Right lung (tissue), 2 donors: ENCODE measurements at regions not wholly inside any gene's neighbourhood (a gene's known extent, or its start where the extent isn't known, plus 50 kb on each side); places are given as distances from the start of the nearest gene placed in this dataset.

Source experiments
- DNase-seq, 2 donors: peaks; one replicate each; pipeline ENCODE4 v3.0.0-alpha.2; 2013

DNA sequence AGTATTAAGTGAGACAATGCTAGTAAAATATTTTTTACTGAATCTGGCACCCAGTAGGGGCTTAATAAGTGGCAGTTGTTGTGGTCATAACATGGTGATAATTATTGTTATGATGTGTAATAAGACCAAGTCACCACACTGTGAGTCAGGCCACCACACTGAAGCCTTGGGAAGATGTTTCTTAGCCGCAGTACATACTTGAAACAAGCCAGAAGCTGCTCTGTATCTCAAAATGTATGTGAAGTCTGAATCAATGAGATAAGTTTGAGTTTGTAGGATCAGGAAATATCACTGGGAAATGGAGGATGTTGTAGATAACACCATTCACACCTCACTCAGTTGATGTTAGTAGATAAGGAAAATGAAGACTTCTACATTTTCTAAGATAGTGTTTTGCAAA, 51.3 kb upstream of the PTPN3 start:
- DNase-seq: no peak

DNA sequence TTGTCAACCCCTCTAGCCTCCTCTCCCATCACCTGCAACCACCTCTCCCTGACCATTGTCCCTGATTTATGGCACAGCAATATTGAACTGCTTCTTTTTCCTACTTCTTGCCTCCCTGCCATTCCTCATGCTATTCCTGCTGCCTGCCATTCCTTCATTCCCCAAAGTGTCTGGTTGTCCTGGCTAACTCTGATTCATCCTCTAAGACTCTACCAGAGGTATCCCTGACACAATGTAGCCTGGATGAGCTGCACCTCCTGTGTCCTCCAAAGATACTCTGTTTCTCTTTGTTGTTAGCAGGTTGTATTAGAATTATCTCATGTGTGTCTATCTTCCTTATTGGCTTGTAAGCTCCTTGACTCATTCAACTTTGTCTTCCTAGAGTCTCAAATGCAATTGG, 53.5 kb upstream of the PTPN3 start:
- DNase-seq: no peak

- no peak for DNase-seq
Measured at GRCh38 chr9:109555215-109555614, 57.1 kb upstream of the PTPN3 start.

- DNase-seq: no peak
Measured at GRCh38 chr9:109556061-109556460, 58.0 kb upstream of the PTPN3 start.

DNA sequence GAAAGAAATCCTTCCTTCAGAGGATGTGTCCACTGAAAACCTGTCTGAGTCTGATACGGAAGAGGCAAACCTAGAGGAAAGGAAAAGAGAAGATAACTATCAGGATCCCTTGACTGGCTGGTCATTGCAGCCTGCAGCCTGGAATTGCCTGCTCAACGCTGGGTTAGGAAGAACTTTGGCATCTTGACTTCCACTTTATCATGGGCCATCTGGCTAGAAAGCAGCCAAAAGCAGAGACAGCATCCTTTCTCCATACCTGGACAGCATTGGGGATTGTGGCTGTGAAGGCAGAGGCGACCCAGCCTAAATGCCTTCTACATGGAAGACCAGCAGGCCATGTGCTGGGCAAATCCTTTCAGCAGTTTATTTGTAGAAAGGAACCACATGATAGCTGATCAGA, 58.7 kb upstream of the PTPN3 start:
- DNase-seq: no peak

- DNase-seq: no peak
Measured at GRCh38 chr9:109557481-109557880, 59.4 kb upstream of the PTPN3 start.

DNA sequence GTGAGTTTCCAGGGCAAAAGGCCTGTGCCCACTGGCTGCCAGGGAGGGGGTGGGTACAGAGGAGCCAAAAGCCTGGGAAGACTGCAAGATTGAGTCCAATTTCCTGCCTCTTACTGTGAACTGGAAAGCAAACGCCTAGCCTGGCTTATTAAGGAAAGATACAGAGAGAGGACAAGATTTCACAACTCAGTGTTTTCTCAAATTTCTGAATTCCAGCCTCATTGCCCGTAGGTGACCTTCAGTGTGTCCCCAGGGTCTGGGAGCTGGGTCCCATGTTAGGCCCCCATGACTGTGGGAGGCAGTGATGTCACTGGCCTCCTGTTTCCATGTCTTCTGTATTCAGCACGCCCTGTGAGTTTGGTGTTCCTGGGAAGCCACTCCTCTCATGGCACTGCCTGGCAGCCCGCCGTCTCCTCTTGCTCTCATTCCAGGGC, 60.6 kb upstream of the PTPN3 start:
- no peak for DNase-seq

DNA sequence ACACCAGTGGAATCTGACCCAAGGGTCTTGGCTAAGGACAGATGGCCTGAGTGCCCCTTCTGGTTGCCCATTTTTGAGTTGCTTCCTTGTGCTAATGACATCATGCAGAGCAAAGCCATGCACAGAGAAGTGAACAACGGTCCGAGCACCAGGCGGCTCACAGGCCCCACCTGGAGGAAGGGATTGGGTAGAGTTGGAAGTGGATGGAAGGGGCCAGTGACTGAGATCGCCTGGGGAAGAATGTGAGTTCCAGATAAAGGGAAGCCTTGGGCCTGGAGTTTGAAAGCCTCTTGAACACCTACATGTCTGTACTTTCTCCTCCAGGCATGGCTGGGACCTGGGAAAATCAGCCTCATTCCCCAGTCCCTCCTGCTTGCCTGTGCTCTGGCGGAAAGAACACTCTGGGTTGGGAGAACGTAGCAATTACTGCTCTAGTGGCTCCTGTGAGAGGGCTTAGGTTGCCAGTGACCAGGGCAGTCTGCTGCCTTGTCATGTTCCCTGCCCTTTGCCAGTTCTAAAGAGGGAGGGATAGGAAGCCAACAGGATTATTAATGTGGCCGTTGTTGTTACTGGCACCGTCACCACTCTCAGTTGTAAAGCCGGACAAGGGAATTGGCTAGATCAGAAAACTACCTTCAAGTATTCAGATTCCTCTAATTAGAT, 62.5 kb upstream of the PTPN3 start:
- no peak for DNase-seq

- no peak for DNase-seq
Measured at GRCh38 chr9:109561137-109561536, 63.0 kb upstream of the PTPN3 start.

GRCh38 chr9:109568089-109568488, 70.0 kb upstream of the PTPN3 start:
- DNase-seq: no peak

DNA sequence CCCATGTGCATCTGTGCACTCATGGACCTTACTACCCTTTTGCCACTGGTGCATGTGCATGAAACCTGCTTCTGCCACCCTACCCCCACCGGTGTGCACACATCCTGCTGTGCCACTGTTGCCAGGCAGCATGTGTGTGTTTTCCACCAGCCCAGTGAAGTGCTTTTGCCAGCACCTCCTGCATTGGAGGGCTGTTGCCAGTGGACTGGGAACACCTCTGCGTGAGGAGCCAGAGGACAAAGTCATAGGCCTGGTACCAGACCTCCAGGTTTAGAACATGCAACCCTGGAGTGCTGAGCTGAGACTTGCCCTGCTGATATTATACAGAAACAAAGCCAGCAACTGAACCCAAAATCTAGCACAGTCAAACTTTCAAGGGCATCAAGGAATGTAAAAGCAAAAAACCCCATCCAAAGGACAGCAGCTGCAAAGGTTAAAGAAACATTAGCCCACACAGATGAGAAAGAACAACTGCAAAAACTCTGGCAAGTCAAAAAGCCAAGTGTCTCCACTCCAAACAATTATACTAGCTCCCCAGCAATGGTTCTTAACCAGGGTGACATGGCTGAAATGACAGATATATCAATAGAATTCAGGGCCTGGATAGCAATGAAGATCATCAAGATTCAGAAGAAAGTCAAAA, 70.6 kb upstream of the PTPN3 start:
- no peak for DNase-seq

GRCh38 chr9:109574061-109574882, 76.2 kb upstream of the PTPN3 start:
- DNase-seq: peak; percentile 45 to 65

DNA sequence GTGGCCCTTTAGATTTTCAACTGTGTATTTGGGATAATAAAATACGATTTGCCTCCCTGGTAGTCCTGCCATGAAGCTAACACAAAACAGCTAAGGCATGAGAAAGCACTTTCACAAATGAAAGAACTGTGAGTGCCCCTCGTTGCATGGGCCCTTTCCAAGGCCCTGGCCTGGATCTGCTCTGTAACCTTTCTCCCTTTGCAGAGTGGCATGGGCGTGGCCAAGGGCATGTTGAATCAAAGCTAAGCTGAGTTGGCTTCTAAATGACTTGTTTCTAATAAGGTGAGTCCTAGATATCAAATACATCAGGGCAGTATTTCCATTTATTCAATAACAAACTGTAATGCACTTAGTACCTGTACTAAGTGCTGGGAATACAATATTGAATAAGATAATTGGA, 78.7 kb upstream of the PTPN3 start:
- DNase-seq: no peak

DNA sequence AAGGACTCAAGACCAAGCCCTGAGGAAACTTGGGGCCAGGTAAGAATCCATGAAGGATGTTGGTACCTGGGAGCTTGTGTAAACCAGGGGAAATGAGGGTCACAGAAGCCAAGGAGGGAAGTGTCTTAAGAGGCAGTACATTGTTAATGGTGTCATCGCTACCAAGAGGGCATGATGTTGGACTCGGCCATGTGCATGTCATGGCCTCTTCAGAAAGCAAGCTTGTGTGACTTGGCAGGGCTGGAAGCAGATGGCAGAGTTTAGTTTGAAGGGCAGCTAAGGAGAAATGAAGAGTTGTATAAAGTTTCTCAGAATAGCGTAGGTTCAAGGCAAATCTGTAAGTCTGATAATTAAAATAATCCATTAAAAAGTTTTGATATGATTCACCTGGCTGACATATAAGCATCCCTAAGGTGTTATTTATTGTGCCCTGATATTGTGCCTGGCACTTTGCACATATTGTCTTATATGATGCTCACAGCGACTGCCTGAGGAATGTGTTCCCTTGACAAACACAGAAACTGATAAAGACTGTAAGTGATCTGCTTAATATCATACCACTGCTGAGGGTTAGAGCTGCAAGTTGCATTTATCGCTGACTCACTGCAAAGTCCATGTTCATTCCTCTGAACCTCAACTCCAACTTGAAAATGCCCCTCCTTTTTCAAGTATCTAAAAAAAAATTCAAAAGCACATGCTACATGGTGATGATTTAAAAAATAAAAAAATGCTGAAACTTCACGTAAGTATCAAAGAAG, 81.3 kb upstream of the PTPN3 start:
- DNase-seq: no peak

DNA sequence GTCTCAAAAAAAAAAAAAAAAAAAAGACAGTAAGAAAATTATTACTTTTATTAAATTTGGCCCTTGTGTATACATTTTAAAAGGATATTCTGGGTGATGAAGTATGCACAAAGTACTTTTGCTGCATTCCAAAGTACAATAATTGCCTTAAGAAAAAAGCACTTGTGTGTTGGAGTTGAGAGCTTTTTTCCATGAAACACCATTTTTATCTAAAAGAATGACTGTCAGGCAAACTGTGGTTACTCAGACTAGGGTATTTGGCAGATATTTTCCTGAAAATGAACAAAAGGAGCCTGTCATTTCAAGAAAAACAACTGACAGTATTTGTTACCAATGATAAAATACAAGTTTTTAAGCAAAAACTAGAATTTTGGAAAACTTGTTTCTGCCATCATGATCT, 84.3 kb upstream of the PTPN3 start:
- DNase-seq: no peak

DNA sequence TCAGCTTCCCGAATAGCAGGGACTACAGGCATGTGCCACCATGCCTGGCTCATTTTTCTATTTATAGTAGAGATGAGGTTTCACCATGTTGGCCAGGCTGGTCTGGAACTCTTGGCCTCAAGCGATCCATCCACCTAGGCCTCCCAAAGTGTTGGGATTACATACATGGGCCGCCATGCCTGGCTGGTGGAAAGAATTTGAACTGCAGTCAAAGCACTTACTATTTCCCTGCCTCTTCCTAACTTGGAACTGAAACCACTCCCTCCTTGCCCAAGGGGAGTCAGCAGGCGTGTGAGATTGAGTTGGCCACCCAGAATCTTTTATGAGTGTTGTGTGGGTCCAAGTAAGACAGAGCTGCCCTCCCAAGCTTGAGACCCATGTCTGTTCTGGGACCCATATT, 86.1 kb upstream of the PTPN3 start:
- no peak for DNase-seq

DNA sequence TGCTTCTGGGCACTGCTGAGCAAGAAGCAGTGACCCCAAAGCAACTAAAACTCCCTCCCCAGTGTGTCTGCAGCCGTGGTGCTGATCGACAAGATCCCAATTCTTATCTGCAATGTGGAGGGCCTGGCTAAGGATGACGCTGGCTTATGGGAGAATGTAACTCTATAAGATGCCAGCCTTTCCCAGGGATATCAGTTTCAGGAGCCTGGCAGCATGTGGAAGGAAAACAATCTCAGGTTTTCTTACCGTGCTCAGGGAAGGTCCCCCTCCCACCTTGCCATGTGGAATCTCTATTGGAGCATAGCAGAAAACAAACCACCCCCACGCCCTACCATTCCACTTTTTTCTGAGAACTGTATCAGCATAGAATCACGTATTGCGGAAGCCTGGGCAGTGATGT, 87.7 kb upstream of the PTPN3 start:
- no peak for DNase-seq

DNA sequence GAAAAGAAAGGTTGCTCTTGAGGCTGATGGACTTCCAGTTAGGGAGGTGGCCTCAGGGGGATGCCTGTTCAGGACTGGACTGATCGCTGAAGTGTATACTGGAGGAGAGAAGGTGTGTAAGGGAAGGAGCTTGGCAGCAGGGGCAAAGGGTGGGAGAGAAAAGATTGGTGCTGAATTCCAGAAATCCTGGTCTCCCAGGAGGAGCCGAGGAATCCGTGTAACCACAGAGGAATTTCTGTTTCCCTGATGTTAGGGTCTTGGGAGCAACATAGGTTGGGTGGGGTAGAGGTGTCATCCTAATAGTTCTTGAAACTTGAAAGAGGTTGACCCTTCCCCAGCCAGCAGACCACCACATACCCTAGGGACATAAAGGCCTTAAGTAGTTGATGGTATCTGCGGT, 88.9 kb upstream of the PTPN3 start:
- no peak for DNase-seq

DNA sequence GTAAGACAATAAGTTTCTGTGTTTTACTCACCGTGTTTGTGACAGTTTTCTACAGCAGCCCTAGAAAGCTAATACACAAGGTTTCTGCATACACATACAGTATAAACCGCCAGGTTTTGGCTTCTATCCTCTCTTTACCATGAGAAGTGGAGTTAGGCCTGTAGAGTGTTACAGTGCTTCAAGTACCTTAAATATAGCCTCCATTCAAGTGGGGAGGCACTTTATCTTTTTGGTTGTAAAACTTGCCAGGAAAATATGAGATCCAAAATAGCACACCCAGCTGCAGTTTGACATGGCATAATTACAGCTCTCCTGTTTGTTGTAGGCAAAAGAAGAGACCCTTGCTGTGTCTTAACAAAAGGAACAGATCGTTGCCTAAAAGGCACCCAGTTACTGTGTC, 90.3 kb upstream of the PTPN3 start:
- no peak for DNase-seq

DNA sequence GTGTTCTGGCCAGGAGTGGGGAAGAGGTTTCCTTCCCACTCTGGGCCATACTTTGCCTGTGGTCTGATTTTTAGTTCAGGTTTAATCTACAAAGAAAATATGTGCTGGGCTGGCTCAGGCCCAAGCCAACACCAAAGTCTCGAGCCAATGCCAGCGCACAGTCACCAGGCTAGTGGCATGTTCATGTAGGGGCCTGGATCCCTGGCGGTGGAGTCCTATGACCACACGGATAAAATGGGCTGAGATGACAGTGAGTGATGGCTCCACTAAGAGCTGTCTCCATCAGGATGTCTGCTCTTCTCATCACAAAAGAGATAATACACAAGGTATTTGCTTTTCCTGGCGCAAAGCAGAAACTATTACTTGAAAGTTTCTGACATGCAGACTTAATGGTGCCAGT, 92.9 kb upstream of the PTPN3 start:
- DNase-seq: no peak

DNA sequence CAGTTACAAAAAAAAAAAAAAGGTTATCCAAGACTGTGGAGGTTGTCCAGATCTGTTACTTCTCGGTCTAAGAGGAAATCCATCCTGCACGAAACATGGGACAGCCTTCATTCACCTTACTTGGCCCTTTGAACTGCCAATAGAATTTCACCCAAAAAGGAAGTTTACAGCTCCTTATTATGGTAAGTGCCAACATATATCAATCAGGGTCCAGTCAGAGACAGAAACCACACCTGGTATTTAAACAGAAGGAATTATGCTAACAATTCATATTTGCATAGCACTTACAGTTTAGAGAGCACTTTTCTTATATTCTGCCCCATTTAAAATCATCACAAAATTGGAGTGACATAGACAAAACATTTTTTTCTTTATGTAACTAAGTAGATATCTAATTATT, 93.6 kb upstream of the PTPN3 start:
- no peak for DNase-seq

DNA sequence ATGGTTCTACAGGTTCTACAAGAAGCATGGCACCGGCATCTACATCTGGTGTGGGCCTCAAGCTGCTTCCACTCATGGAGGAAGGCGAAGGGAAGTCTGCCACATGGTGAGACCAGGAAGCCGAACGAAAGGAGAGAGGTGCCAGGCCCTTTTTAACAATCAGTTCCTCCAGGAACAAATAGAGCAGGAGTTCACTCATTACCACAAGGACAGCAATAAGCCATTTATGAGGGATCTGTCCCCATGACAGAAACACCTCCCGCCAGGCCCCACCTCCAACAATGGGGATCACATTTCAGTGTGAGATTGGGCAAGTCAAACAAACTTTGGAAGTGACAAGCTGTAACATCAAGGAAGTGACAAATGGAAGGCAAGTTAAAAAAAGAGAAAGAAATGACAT, 95.5 kb upstream of the PTPN3 start:
- no peak for DNase-seq
